ENCODE measurements at regions not wholly inside any gene's neighbourhood (a gene's known extent, or its start where the extent isn't known, plus 50 kb on each side); places are given as distances from the start of the nearest gene placed in this dataset.

DNA sequence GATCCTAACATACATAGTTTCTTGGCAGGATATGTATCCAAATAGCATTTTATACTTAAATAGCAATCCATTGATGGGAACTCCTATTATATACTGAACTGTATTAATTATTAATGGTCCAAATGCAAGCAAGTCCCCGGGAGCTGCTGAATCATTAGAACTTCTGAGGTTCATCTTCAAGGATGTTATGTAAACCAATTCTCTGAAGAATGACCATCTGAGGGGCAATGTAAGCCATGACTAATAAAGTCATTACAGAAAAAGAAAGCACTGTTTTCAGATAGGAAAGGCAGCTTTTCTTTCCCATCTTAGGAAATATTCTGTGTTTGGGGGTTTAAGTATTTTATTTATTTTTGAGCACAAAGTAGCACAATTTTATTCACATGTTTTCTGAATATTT lies 166.1 kb upstream of the SLC16A7 start:
- in situ Hi-C loops (cut with MboI; ENCODE audit: low sequenced_read_pairs): no loop called here

More for the DNA sequence above, 166.1 kb upstream of the SLC16A7 start:
- Histone ChIP-seq H2BK120ac (ENCODE audit: low read depth, low read length) (no peak overlapping the region), H3K14ac (replicated peaks; ENCODE audit: low read depth, low read length) (no peak overlapping the region), H3K23ac (ENCODE audit: low read depth, low read length) (no peak overlapping the region), H3K4me3 (ENCODE audit: insufficient read depth, low read depth, low read length) (no peak overlapping the region), H3K9ac (ENCODE audit: low read depth, low read length) (no peak overlapping the region), H3K4ac (ENCODE audit: low read depth, low read length) (no peak overlapping the region), H3K27me3 (ENCODE audit: control insufficient read depth, insufficient read depth, low read length) (no peaks in the 10 kb centered on the region), H3K27ac (ENCODE audit: insufficient read depth, low read length) (no peak overlapping the region), H3K9me3 (ENCODE audit: control insufficient read depth, insufficient read depth, low read length) (no peaks in the 10 kb centered on the region), H3K18ac (ENCODE audit: low read depth, low read length) (no peak overlapping the region), H4K20me1 (ENCODE audit: insufficient read depth, low read length) (no peaks in the 10 kb centered on the region), H2BK15ac (ENCODE audit: low read depth, low read length) (no peak overlapping the region), H4K8ac (ENCODE audit: low read depth in 2 of 2, low read length in 2 of 2) (no peak overlapping the region), H3K79me1 (ENCODE audit: low read depth in 1 of 2, low read length in 2 of 2) (no peaks in the 10 kb centered on the region), H4K5ac (ENCODE audit: low read depth, low read length) (no peak overlapping the region), H4K91ac (ENCODE audit: insufficient read depth, low read depth, low read length) (no peak overlapping the region), H2BK5ac (ENCODE audit: low read depth, low read length, poor library complexity, severe bottlenecking) (no peak overlapping the region), H3K4me2 (ENCODE audit: low read depth, low read length) (no peak overlapping the region), H2AK9ac (replicated peaks; ENCODE audit: low read depth, low read length, poor library complexity) (no peak overlapping the region), H3K4me1 (ENCODE audit: control insufficient read depth, insufficient read depth, low read length) (no peaks in the 10 kb centered on the region), H2AFZ (replicated peaks; ENCODE audit: low read length, poor library complexity) (no peak overlapping the region), H3K36me3 (ENCODE audit: control insufficient read depth, insufficient read depth, low read length) (no peaks in the 10 kb centered on the region), H2AK5ac (ENCODE audit: low read depth, low read length) (no peak overlapping the region), H3K56ac (ENCODE audit: extremely low read depth, insufficient read depth, low read length) (no peak overlapping the region), H2BK20ac (ENCODE audit: low read depth, low read length) (no peak overlapping the region), H3K9me1 (ENCODE audit: insufficient read depth, low read length) (no peaks in the 10 kb centered on the region)
- intact Hi-C loops (cut with micrococcal nuclease) (loop anchor here (10.0 kb wide), 1 partner anchor 55 kb away; no protein-coding TSS in a partner anchor), dilution Hi-C loops (cut with HindIII; ENCODE audit: low sequenced_read_pairs, unreplicated experiment) (no loop called here)
- POLR2A ChIA-PET (ENCODE audit: unreplicated experiment): no interaction called here
- peak; percentile 75 for ATAC-seq (ENCODE audit: low read depth)
- CTCF ChIA-PET: interaction anchor here (0.7 to 0.9 kb wide), 3 partner anchors 27 to 1064 kb away, joined by 3 read pairs; no protein-coding TSS in a partner anchor
- TF ChIP-seq MAFK (IDR thresholded peaks at IDR 0.05; ENCODE audit: low read depth, low read length): no peak
- TF ChIP-seq POLR2A (IDR thresholded peaks at IDR 0.05; ENCODE audit: low read depth, low read length): no peak
- no peak for TF ChIP-seq USF2 (IDR thresholded peaks at IDR 0.05; ENCODE audit: low read depth, low read length)
- no peak for TF ChIP-seq SMC3 (IDR thresholded peaks at IDR 0.05; ENCODE audit: low read depth, low read length)
- no peak for TF ChIP-seq RAD21 (IDR thresholded peaks at IDR 0.05; ENCODE audit: low read length)
- peak; percentile 65 for DNase-seq
- BruUV-seq (replicated peaks): no TSS peak
- WGBS, 2 experiments (ENCODE audit: extremely low coverage in 2 of 2, insufficient read length in 1 of 2): no CpG with 5 or more reads among the region's 1 CpG

All from IMR-90 (cell line).